Mesodermal cell (in vitro differentiated cells): ENCODE measurements at regions not wholly inside any gene's neighbourhood (a gene's known extent, or its start where the extent isn't known, plus 50 kb on each side); places are given as distances from the start of the nearest gene placed in this dataset.
"Not testable (repeated sequence)": the region's sequence is repeated elsewhere in the genome, so short reads cannot be mapped to it uniquely, and the experiment has no call there.

Experiments used
- H3K27ac ChIP-seq: 2 replicates; pipeline ENCODE4 v1.7.0; 2013; ENCODE audit warnings: mild to moderate bottlenecking, low read depth, low read length, moderate library complexity; ENCODE audit not compliant: severe bottlenecking
- H3K36me3 ChIP-seq: 2 replicates; pipeline ENCODE4 v1.7.1; 2013; ENCODE audit warnings: mild to moderate bottlenecking, low read length, moderate library complexity; ENCODE audit not compliant: control insufficient read depth, insufficient read depth
- H3K4me1 ChIP-seq: one replicate; pipeline ENCODE4 v1.7.1; 2013; ENCODE audit warnings: mild to moderate bottlenecking, low read length; ENCODE audit not compliant: insufficient read depth, control insufficient read depth, poor library complexity, severe bottlenecking
- H3K4me3 ChIP-seq: 2 replicates; pipeline ENCODE4 v1.7.0; 2013; ENCODE audit warnings: low read length, control low read depth, mild to moderate bottlenecking; ENCODE audit not compliant: insufficient read depth, poor library complexity, severe bottlenecking; ENCODE audit errors: extremely low read depth
- H3K9me3 ChIP-seq: 2 replicates; pipeline ENCODE4 v1.7.1; 2013; ENCODE audit warnings: mild to moderate bottlenecking, low read length, moderate library complexity; ENCODE audit not compliant: control insufficient read depth
- WGBS, 2 experiments: methylation state at CpG; one replicate each; pipeline ENCODE4 v1.1.5; 2013; ENCODE audit warnings: missing lambda C conversion rate in 2 of 2; ENCODE audit not compliant: insufficient coverage in 2 of 2; 5-methylcytosine and 5-hydroxymethylcytosine counted together

DNA sequence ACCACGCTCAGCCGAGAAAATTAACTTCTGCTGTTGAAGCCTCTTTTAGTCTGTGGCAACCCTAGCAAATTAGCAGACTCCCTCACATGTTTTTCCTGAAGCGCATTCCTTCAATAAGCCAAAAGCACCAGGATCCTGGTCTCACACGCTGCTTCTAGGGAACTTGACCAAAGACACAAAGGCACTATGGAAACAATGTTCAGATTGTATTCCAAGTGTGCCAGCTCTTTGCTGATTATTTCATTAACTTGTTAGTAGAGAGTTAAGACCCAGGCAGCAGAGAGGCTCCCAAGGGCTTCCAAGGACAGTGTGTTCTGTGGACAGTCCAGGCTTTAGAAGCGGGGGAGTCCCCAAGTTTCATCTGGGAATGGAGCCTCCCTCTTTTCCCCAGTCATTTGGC, 94.4 kb upstream of the BASP1 start:
- Histone ChIP-seq H3K9me3 (peaks cover 3% of the 10 kb centered on the region), H3K27ac (no peak overlapping the region), H3K4me1 (peaks cover 21% of the 10 kb centered on the region), H3K36me3 (no peaks in the 10 kb centered on the region), H3K4me3 (no peak overlapping the region)
- WGBS, 2 experiments, result 93 to 94% methylated on average over 4 of the region's 5 CpGs

DNA sequence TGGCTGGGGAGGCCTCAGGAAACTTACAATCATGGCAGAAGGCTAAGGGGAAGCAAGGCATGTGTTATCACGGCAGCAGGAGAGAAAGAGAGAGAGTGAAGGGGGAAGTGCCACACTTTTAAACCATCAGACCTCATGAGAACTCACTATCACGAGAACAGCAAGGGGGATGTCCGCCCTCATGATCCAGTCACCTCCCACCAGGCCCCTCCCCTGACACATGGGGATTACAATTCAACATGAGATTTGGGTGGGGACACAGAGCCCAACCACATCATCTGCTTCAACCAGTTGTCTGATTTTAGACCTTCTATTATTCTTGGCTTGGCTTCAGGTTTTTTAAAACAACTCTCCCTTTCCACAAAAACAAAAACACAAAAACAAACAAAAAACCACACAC, 93.7 kb upstream of the BASP1 start:
- WGBS, 2 experiments, result 76% methylated on average over 2 of the region's 3 CpGs; no CpG with 5 or more reads in 1 of the 2 experiments
- H3K4me1 ChIP-seq, result peaks cover 16% of the 10 kb centered on the region
- H3K9me3 ChIP-seq, H3K36me3 ChIP-seq, H3K27ac ChIP-seq, H3K4me3 ChIP-seq: not testable (repeated sequence)

DNA sequence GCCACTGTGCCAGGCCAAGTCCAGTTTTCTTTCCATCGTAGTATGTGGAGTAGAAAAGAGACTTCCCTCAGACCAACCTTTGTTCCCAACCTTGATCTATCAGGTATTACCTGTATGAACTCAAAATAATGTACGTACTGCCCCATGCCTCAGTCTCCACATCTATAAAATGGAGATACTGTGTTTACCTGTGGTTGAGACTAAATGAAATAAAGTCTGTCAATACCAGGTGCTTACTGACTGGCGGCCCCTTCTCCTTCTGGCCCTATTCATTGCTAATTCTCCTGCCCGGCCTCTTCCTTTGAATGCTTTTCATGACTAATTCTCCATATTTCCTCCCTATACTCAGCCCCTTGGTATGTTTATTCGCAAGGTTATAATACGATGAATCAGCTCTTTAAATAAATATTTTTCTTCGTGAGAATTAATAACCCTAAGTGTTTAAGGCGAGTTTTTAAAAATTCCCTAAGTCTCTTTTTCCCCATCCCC, 89.6 kb upstream of the BASP1 start:
- Histone ChIP-seq H3K27ac (no peak overlapping the region), H3K4me3 (no peak overlapping the region), H3K4me1 (peaks cover 14% of the 10 kb centered on the region), H3K36me3 (no peaks in the 10 kb centered on the region), H3K9me3 (peaks cover 3% of the 10 kb centered on the region)
- 96 to 97% methylated on average over 3 of the region's 8 CpGs for WGBS, 2 experiments

- 87 to 95% methylated on average over 10 of the region's 14 CpGs for WGBS, 2 experiments
- Histone ChIP-seq H3K4me3 (no peak overlapping the region), H3K9me3 (no peaks in the 10 kb centered on the region), H3K4me1 (peaks cover 12% of the 10 kb centered on the region), H3K36me3 (no peaks in the 10 kb centered on the region), H3K27ac (peak overlapping the region; percentile 30)
Observed at GRCh38 chr5:17129093-17129849, 88.2 kb upstream of the BASP1 start.

DNA sequence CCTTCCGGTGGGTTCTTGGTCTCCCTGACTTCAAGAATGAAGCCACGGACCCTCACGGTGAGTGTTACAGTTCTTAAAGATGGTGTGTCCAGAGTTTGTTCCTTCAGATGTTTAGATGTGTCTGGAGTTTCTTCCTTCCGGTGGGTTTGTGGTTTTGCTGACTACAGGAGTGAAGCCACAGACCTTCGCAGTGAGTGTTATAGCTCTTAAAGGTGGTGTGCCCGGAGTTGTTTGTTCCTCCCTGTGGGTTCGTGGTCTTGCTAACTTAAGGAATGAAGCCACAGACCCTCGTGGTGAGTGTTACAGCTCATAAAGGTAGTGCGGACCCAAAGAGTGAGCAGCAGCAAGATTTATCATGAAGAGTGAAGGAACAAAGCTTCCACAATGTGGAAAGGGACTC, 87.1 kb upstream of the BASP1 start:
- not testable (repeated sequence) for H3K27ac ChIP-seq, H3K4me3 ChIP-seq, H3K9me3 ChIP-seq, H3K36me3 ChIP-seq
- peaks cover 12% of the 10 kb centered on the region for H3K4me1 ChIP-seq
- 77% methylated on average over 6 of the region's 9 CpGs for WGBS, 2 experiments

DNA sequence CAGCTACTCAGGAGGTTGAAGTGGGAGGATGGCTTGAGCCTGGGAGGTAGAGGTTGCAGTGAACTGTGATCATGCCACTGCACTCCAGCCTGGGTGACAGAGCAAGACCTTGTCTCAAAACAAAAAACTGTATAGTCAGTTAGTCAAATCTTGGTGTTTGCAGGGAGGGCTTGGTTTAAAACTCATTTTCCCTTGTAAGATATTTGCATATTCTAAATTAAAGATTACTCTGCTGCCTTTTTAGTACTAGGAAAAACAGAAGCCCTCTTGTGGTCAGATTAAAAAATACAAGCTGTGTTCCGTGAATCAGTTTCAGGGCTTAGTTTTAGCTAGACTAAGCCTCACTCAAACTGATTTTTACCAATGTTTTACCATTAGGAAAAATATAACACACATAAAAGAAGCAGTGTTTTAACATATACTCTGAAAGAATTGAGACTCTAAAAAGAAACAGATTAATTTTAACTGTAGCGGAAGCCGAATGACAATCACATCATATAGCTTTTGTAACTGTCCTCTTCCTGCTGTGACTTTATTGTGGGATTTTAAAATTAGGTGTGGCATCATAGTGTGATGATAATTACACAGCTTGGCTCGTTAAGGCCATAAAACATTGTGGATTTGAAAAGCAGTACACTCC, 84.9 kb upstream of the BASP1 start:
- H3K27ac ChIP-seq, result no peak overlapping the region
- no peak overlapping the region for H3K4me3 ChIP-seq
- 0 to 7% methylated on average over 1 to 2 of the region's 4 CpGs for WGBS, 2 experiments
- H3K4me1 ChIP-seq, result peaks cover 12% of the 10 kb centered on the region
- H3K36me3 ChIP-seq, result no peaks in the 10 kb centered on the region
- no peaks in the 10 kb centered on the region for H3K9me3 ChIP-seq

DNA sequence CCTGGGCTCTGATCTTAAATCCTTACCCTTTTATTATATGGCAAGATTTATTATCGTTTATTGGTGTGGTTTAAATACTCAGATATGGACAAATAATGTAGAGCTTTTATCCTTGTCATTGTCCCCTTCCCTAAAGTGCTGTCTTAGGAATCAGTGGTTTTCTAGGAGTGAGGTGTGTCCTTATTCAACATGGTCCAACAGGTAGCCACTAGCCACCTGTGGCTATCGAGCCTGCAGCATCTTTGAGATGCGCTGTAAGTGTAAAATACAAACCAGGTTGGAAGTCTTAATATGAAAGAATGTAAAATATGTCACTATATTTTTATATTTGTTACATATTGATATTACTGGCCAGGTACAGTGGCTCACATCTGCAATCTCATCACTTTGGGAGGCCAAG, 82.4 kb upstream of the BASP1 start:
- no peaks in the 10 kb centered on the region for H3K9me3 ChIP-seq
- no peak overlapping the region for H3K4me3 ChIP-seq
- no peak overlapping the region for H3K27ac ChIP-seq
- peaks cover 4% of the 10 kb centered on the region for H3K4me1 ChIP-seq
- H3K36me3 ChIP-seq, result no peaks in the 10 kb centered on the region
- WGBS, 2 experiments, result 80% methylated on average over 2 of the region's 3 CpGs; no CpG with 5 or more reads in 1 of the 2 experiments

DNA sequence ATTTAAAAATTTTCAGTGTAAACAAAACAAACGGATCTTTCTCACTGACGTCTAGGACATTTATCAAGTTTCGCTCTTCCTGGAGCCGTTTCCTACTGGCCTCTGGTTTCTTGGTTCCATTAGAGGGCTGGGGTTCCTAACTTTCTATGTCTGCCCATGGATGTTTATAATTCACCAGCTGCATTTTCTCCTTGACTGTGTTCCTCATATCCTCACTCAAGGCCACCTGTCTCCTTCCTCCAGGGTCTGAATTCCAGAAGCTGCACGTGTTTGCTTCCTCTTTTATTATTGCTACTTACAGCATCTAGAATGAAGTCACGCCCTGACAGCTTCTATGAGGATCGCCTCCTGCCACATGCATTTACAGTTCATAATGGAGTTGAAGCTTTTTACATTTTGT, 74.1 kb upstream of the BASP1 start:
- Histone ChIP-seq H3K4me1 (no peaks in the 10 kb centered on the region), H3K36me3 (no peaks in the 10 kb centered on the region), H3K9me3 (no peaks in the 10 kb centered on the region), H3K4me3 (no peak overlapping the region), H3K27ac (no peak overlapping the region)
- 82 to 92% methylated on average over 4 to 6 of the region's 7 CpGs for WGBS, 2 experiments

- Histone ChIP-seq H3K4me3 (no peak overlapping the region), H3K36me3 (no peaks in the 10 kb centered on the region), H3K4me1 (peaks cover under 1% of the 10 kb centered on the region), H3K9me3 (no peaks in the 10 kb centered on the region), H3K27ac (no peak overlapping the region)
- WGBS, 2 experiments, result 88 to 92% methylated on average over 3 to 4 of the region's 5 CpGs
Observed at GRCh38 chr5:17146280-17146841, 71.1 kb upstream of the BASP1 start.

DNA sequence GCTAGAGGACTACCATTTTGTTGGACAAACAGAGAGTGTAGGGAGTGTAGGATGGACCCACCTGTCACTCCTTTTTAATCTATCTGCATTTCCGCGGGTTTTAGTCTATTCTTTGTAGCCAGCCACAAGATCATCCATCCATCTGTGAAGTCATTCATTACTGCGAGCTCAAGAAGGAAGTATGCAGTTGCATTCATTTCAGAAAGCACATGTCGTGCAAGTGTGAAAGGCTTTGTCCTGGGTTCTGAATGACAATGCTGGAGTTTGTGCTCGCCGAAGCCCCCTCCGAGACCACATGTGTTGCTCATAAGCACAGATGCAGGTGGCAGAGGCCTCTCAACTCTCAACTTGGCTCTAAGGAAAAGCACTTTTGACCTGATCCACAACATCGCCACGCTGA, 70.3 kb upstream of the BASP1 start:
- 84 to 88% methylated on average over 6 to 9 of the region's 9 CpGs for WGBS, 2 experiments
- Histone ChIP-seq H3K9me3 (no peaks in the 10 kb centered on the region), H3K36me3 (no peaks in the 10 kb centered on the region), H3K4me1 (peaks cover 8% of the 10 kb centered on the region), H3K27ac (no peak overlapping the region), H3K4me3 (no peak overlapping the region)

DNA sequence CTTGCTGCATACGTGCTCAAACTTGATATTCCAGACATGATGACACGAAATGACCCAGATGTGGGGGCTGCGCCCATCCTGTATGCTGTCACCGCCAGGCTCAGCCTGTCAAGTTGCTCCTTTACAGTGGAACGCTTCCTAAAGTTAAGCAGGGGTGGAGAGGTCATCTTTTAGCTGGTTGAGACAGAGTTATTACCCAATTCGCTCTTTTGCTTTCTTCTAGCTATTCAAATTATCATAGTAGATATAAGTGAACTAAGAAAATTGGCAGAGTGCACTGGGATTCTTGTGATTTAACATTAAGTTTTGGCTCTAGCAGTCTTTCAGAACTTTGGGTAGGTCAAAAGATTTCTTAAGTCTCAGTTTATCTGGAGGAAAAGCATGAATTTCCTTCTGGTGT, 69.8 kb upstream of the BASP1 start:
- Histone ChIP-seq H3K4me3 (no peak overlapping the region), H3K27ac (no peak overlapping the region), H3K9me3 (no peaks in the 10 kb centered on the region), H3K36me3 (no peaks in the 10 kb centered on the region), H3K4me1 (peaks cover 13% of the 10 kb centered on the region)
- WGBS, 2 experiments, result 85 to 93% methylated on average over 3 to 5 of the region's 6 CpGs
